Lung (tissue), 11 donors: ENCODE measurements at regions not wholly inside any gene's neighbourhood (a gene's known extent, or its start where the extent isn't known, plus 50 kb on each side); places are given as distances from the start of the nearest gene placed in this dataset.

Experiments used
- ATAC-seq: fragments of 200-7000 bp; cut with Tn5 transposase; one replicate; pipeline ENCODE4 v1.9.1; 2020; ENCODE audit warnings: moderate number of reproducible peaks; ENCODE audit not compliant: insufficient read depth, low FRiP score
- DNase-seq, 3 donors: peaks; one replicate each; pipeline ENCODE4 v3.0.0-alpha.2; 2013 to 2017
- H3K27ac ChIP-seq, 2 donors: one replicate each; pipeline ENCODE4 v1.5.1; 2013; ENCODE audit warnings: mild to moderate bottlenecking in 2 of 2, moderate library complexity in 2 of 2, control low read depth in 1 of 2, inconsistent platforms in 1 of 2, low read depth in 1 of 2, low read length in 1 of 2
- H3K27me3 ChIP-seq, 3 donors: one replicate each; pipeline ENCODE4 v1.5.1; 2013; ENCODE audit warnings: low read length in 2 of 3; ENCODE audit not compliant: control insufficient read depth in 3 of 3, insufficient read depth in 3 of 3
- H3K36me3 ChIP-seq, 4 donors: one replicate each; pipeline ENCODE4 v1.5.1; 2013; ENCODE audit warnings: low read length in 4 of 4, mild to moderate bottlenecking in 1 of 4, moderate library complexity in 1 of 4; ENCODE audit not compliant: control insufficient read depth in 4 of 4, insufficient read depth in 4 of 4
- H3K4me1 ChIP-seq, 5 donors: one replicate each; pipeline ENCODE4 v1.5.1; 2013; ENCODE audit warnings: low read length in 5 of 5, mild to moderate bottlenecking in 2 of 5, moderate library complexity in 1 of 5; ENCODE audit not compliant: control insufficient read depth in 5 of 5, insufficient read depth in 5 of 5
- H3K4me3 ChIP-seq: one replicate; pipeline ENCODE4 v1.5.1; 2013; ENCODE audit warnings: mild to moderate bottlenecking, control low read depth, moderate library complexity
- H3K9ac ChIP-seq, 2 donors: one replicate each; pipeline ENCODE4 v1.5.1; 2013; ENCODE audit warnings: low read length in 2 of 2, control low read depth in 1 of 2; ENCODE audit not compliant: insufficient read depth in 1 of 2
- H3K9me3 ChIP-seq, 4 donors: one replicate each; pipeline ENCODE4 v1.5.1; 2013; ENCODE audit warnings: low read length in 3 of 4, mild to moderate bottlenecking in 1 of 4, moderate library complexity in 1 of 4; ENCODE audit not compliant: control insufficient read depth in 4 of 4, insufficient read depth in 3 of 4
- WGBS, 2 donors: extraction: QIAGEN DNeasy Blood & Tissue Kit; methylation state at CpG; one replicate each; pipeline ENCODE4 v1.1.7; 2013; 5-methylcytosine and 5-hydroxymethylcytosine counted together
- TF ChIP-seq, protein P1 (sequence below): IDR thresholded peaks from 2 replicates; pipeline ENCODE4 v1.5.1; 2012; ENCODE audit warnings: mild to moderate bottlenecking; ENCODE audit errors: control extremely low read depth, extremely low read depth
- donor health status: control.
- donor health status: control.
- donor health status: Bipolar disorder and iron deficiency.
- donor health status: healthy.
- donor health status: DM: yes; HTN: yes; CAD: no.

DNA sequence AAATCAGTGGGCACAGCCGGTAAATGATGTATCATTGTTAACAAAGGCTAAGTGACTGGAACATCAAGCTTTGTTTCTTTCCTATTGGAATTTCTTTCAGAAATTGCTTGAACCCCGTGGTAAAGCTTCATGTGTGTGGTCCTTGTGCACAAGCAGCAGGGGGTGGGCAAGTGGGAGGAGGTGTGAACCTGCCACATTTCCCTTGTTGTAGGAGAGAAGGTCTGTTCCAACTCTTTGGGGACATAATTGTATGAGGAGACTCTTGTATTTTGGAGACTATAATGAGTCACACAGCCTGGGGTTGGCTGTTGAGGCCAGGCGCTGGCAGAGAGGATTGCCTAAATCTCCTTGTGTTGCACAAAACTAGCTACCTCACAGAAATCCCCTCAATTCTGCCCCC is 620.5 kb downstream of the IRX1 start:
- DNase-seq (no peak), ATAC-seq (no peak)
- no peak overlapping the region for H3K9ac ChIP-seq
- 78 to 82% methylated on average over 3 of the region's 3 CpGs for WGBS, 2 donors
- no peak overlapping the region for H3K4me3 ChIP-seq
- peaks cover 0 to 2% (median 0%) of the 10 kb centered on the region in 5 donors for H3K4me1 ChIP-seq
- no peak overlapping the region for H3K27ac ChIP-seq
- H3K27me3 ChIP-seq = peaks cover 0 to 3% (median 0%) of the 10 kb centered on the region in 3 donors
- no peaks in the 10 kb centered on the region for H3K36me3 ChIP-seq
- peaks cover 0 to 2% (median 0%) of the 10 kb centered on the region in 4 donors for H3K9me3 ChIP-seq
- TF ChIP-seq, protein P1, sequence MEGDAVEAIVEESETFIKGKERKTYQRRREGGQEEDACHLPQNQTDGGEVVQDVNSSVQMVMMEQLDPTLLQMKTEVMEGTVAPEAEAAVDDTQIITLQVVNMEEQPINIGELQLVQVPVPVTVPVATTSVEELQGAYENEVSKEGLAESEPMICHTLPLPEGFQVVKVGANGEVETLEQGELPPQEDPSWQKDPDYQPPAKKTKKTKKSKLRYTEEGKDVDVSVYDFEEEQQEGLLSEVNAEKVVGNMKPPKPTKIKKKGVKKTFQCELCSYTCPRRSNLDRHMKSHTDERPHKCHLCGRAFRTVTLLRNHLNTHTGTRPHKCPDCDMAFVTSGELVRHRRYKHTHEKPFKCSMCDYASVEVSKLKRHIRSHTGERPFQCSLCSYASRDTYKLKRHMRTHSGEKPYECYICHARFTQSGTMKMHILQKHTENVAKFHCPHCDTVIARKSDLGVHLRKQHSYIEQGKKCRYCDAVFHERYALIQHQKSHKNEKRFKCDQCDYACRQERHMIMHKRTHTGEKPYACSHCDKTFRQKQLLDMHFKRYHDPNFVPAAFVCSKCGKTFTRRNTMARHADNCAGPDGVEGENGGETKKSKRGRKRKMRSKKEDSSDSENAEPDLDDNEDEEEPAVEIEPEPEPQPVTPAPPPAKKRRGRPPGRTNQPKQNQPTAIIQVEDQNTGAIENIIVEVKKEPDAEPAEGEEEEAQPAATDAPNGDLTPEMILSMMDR = no peak

DNA sequence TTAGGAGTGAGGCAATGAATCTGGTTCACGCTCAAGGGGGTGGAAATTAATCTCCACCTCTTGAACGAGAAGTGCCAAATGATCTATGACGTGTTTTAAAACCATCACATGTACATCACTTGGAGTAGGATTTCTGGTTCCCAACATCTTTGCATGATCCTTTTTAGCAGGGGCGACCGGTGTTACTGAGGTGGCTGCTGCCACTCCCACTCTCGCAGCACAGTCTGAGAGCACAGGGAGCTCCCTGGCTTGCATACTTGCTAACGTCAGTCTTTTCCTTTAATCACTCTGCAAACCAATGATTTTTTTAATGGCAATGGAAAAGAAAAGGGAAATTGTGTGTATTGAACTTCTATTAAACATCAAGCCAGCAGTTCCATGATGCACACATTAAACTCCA is 624.4 kb downstream of the IRX1 start:
- H3K27me3 ChIP-seq = no peaks in the 10 kb centered on the region
- DNase-seq (no peak), ATAC-seq (no peak)
- TF ChIP-seq, protein P1 = no peak
- no peaks in the 10 kb centered on the region for H3K4me1 ChIP-seq
- H3K9me3 ChIP-seq = no peaks in the 10 kb centered on the region
- 86 to 90% methylated on average over 7 of the region's 7 CpGs for whole genome bisulfite sequencing, 2 donors
- H3K36me3 ChIP-seq = no peaks in the 10 kb centered on the region
- no peak overlapping the region for H3K27ac ChIP-seq
- H3K9ac ChIP-seq = no peak overlapping the region
- H3K4me3 ChIP-seq = no peak overlapping the region

DNA sequence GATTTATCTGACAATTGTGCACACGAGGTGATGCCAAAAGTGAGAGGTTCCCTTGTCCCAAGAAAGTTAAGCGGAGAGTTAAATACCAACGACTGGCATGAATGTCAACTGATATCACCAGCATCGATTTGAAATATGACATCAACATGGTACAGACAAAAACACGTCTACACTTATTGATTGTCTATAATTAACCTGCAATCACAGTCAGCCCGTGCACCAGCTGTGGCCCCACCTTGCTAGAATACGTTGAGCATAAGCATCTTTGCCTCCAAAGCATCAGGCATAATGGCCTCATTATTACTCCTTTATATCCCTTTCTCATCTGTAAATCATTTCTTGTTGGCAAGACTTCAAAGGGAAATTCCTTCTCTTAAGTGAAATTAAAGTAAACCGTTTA is 625.4 kb downstream of the IRX1 start:
- no peaks in the 10 kb centered on the region for H3K27me3 ChIP-seq
- TF ChIP-seq, protein P1 = no peak
- H3K4me1 ChIP-seq = no peaks in the 10 kb centered on the region
- no peak for ATAC-seq
- no peak overlapping the region for H3K9ac ChIP-seq
- WGBS, 2 donors = 63 to 70% methylated on average over 8 of the region's 8 CpGs
- H3K4me3 ChIP-seq = no peak overlapping the region
- H3K27ac ChIP-seq = no peak overlapping the region
- no peak for DNase-seq
- no peaks in the 10 kb centered on the region for H3K9me3 ChIP-seq
- H3K36me3 ChIP-seq = no peaks in the 10 kb centered on the region

DNA sequence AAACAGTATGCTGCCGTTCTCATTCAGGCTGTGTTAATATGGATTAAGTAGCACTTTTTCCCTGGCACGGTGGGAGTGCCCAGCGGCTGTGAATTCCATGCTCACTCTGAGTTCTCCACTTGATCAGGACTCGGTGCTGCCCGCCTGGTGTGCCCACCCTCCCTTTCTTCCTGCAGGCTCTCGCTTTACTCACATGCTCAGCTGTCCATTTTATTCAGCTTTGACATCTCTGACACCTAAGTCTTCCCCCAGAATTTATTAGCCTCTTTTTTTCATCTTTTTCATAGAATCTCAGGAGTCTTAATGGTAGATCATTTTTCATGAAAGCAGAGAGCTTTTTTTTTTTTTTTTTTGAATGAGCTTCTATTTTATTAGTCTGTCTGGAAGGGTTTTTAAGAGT is 626.5 kb downstream of the IRX1 start:
- DNase-seq (no peak), ATAC-seq (no peak)
- H3K27me3 ChIP-seq = no peaks in the 10 kb centered on the region
- H3K4me1 ChIP-seq = no peaks in the 10 kb centered on the region
- TF ChIP-seq, protein P1 = no peak
- no peak overlapping the region for H3K27ac ChIP-seq
- H3K4me3 ChIP-seq = no peak overlapping the region
- no peaks in the 10 kb centered on the region for H3K9me3 ChIP-seq
- no peaks in the 10 kb centered on the region for H3K36me3 ChIP-seq
- WGBS, 2 donors = 77 to 87% methylated on average over 6 of the region's 6 CpGs
- H3K9ac ChIP-seq = no peak overlapping the region
